ENCODE measurements at regions not wholly inside any gene's neighbourhood (a gene's known extent, or its start where the extent isn't known, plus 50 kb on each side); places are given as distances from the start of the nearest gene placed in this dataset.

DNA sequence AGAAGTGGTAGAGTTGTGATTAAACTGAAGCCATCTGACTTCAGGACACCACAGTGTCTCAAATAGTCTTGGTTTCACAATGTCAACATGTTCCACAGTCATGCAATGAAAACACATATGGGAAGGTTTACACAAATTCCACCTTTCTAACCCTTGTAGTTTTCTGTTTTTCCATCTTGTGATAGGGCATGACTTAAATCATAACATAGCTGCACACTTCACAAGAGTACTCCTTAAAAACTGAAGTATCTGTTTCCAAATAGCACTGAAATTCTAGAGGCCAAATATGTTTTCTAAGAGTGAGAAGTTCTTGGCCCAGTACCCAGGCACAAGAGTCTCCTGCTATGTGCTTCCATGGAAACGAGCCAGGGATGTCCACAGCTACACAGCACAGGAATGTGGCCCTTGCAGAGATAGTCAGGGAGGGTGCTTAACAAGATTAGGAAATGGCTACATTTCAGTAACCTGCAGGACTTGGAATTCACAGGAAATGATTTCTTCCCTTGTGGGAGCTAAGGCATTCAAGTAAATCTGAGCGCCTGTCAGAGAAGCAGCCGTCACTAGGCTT, 269.1 kb downstream of the NDFIP2 start:
- Mint-ChIP-seq H3K36me3 (no peaks in the 10 kb centered on the region), H3K9me3 (peaks cover 0 to 4% (median 0%) of the 10 kb centered on the region in 8 donors), H3K27ac (no peak overlapping the region), H3K4me3 (no peak overlapping the region), H3K4me1 (no peaks in the 10 kb centered on the region), H3K27me3 (peaks cover 0 to 3% of the 10 kb centered on the region in 2 donors)
- DNase-seq, result no peak
- ChIA-PET CTCF (ENCODE audit: partially characterized antibody) (no interaction called here), POLR2A (ENCODE audit: partially characterized antibody) (no interaction called here)
- no peaks in the 10 kb centered on the region for H3K36me3 ChIP-seq (ENCODE audit: insufficient read depth, low read length)
- intact Hi-C loops (cut with micrococcal nuclease), result no loop called here
- no peaks in the 10 kb centered on the region for H3K9me3 ChIP-seq (ENCODE audit: control insufficient read depth in 1 of 2, low read length in 2 of 2)
- H3K27ac ChIP-seq (ENCODE audit: low read depth, low read length), result no peak overlapping the region
- no peak overlapping the region for H3K4me3 ChIP-seq (ENCODE audit: low read length in 2 of 2)
- no peaks in the 10 kb centered on the region for H3K4me1 ChIP-seq (ENCODE audit: insufficient read depth, low read length)
- no peaks in the 10 kb centered on the region for H3K27me3 ChIP-seq (ENCODE audit: insufficient read depth, low read length)

GRCh38 chr13:79749566-79749965, 268.6 kb downstream of the NDFIP2 start:
- H3K27ac ChIP-seq (ENCODE audit: low read depth, low read length), result no peak overlapping the region

GRCh38 chr13:79745081-79745480, 264.1 kb downstream of the NDFIP2 start:
- no peak overlapping the region for H3K27ac Mint-ChIP-seq
- no peak for DNase-seq
- no peaks in the 10 kb centered on the region for H3K9me3 ChIP-seq (ENCODE audit: control insufficient read depth in 1 of 2, low read length in 2 of 2)
- ChIA-PET CTCF (ENCODE audit: partially characterized antibody) (no interaction called here), POLR2A (ENCODE audit: partially characterized antibody) (no interaction called here)
- no peaks in the 10 kb centered on the region for H3K4me1 Mint-ChIP-seq
- peaks cover 0 to 2% of the 10 kb centered on the region in 2 donors for H3K27me3 Mint-ChIP-seq
- H3K4me1 ChIP-seq (ENCODE audit: insufficient read depth, low read length), result no peaks in the 10 kb centered on the region
- no peaks in the 10 kb centered on the region for H3K36me3 Mint-ChIP-seq
- H3K36me3 ChIP-seq (ENCODE audit: insufficient read depth, low read length), result no peaks in the 10 kb centered on the region
- no peak overlapping the region for H3K4me3 Mint-ChIP-seq
- no peak overlapping the region for H3K27ac ChIP-seq (ENCODE audit: low read depth, low read length)
- H3K27me3 ChIP-seq (ENCODE audit: insufficient read depth, low read length), result no peaks in the 10 kb centered on the region
- intact Hi-C loops (cut with micrococcal nuclease), result no loop called here
- H3K4me3 ChIP-seq (ENCODE audit: low read length in 2 of 2), result no peak overlapping the region
- peaks cover 0 to 5% (median 0%) of the 10 kb centered on the region in 8 donors for H3K9me3 Mint-ChIP-seq

More at GRCh38 chr13:79749566-79749965, 268.6 kb downstream of the NDFIP2 start:
- Mint-ChIP-seq H3K9me3 (peaks cover 0 to 5% (median 0%) of the 10 kb centered on the region in 8 donors), H3K27me3 (peaks cover 0 to 3% of the 10 kb centered on the region in 2 donors), H3K36me3 (no peaks in the 10 kb centered on the region), H3K4me3 (no peak overlapping the region), H3K27ac (no peak overlapping the region), H3K4me1 (no peaks in the 10 kb centered on the region)
- CTCF ChIA-PET (ENCODE audit: partially characterized antibody), result no interaction called here
- Histone ChIP-seq H3K36me3 (ENCODE audit: insufficient read depth, low read length) (no peaks in the 10 kb centered on the region), H3K4me3 (ENCODE audit: low read length in 2 of 2) (no peak overlapping the region), H3K4me1 (ENCODE audit: insufficient read depth, low read length) (no peaks in the 10 kb centered on the region), H3K27me3 (ENCODE audit: insufficient read depth, low read length) (no peaks in the 10 kb centered on the region), H3K9me3 (ENCODE audit: control insufficient read depth in 1 of 2, low read length in 2 of 2) (no peaks in the 10 kb centered on the region)
- DNase-seq, result no peak
- POLR2A ChIA-PET (ENCODE audit: partially characterized antibody), result no interaction called here
- intact Hi-C loops (cut with micrococcal nuclease), result no loop called here

DNA sequence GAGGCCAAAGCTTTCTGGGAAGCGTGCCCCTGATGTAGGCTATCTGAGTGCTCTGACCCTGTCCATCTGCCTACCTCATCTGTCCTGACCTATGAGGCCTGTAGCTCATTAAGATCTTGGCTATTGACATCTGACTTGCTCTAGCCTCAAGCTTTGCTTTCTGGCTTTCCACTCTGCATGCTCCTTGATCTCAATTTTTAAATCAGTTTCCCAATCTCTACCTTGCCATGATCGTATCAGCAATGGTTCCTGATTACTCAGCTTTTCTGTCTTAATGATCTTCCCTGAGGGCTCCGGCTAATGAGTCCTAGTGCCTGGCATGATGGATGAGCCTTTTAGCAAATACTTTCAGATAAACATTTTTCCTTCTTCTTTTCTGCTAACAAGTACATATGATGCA, 262.0 kb downstream of the NDFIP2 start:
- POLR2A ChIA-PET (ENCODE audit: partially characterized antibody), result no interaction called here

DNA sequence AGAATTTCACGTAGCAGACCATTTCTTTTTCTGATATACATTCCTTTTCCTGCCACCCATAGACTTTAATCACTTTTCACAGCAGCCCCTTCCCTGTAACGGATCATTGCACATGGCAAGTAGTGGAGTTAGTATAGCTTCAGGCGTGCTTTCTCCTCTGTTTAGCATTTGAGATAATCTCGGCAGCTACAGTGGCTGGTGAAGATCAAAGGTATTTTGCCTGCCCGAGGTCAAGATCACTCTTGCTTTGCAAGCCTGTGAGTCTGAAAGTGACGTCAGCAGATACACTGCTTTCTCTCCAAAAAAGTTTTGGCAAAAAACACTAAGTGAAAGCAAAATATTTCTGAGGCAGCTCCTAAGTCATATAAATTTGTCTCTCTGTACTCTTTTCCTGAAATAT, 260.0 kb downstream of the NDFIP2 start:
- H3K36me3 ChIP-seq (ENCODE audit: insufficient read depth, low read length), result no peaks in the 10 kb centered on the region
- Mint-ChIP-seq H3K9me3 (peaks cover 0 to 7% (median 0%) of the 10 kb centered on the region in 8 donors), H3K4me3 (no peak overlapping the region), H3K27me3 (peaks cover 0 to 2% of the 10 kb centered on the region in 2 donors), H3K4me1 (no peaks in the 10 kb centered on the region), H3K36me3 (no peaks in the 10 kb centered on the region), H3K27ac (no peak overlapping the region)
- no peaks in the 10 kb centered on the region for H3K9me3 ChIP-seq (ENCODE audit: control insufficient read depth in 1 of 2, low read length in 2 of 2)
- H3K27me3 ChIP-seq (ENCODE audit: insufficient read depth, low read length), result no peaks in the 10 kb centered on the region
- DNase-seq, result no peak
- CTCF ChIA-PET (ENCODE audit: partially characterized antibody), result interaction anchor here (1.0 kb wide), 1 partner anchor 8 kb away, joined by 3 read pairs; no protein-coding TSS in a partner anchor
- intact Hi-C loops (cut with micrococcal nuclease), result no loop called here
- H3K4me1 ChIP-seq (ENCODE audit: insufficient read depth, low read length), result no peaks in the 10 kb centered on the region
- POLR2A ChIA-PET (ENCODE audit: partially characterized antibody), result no interaction called here
- H3K27ac ChIP-seq (ENCODE audit: low read depth, low read length), result no peak overlapping the region
- no peak overlapping the region for H3K4me3 ChIP-seq (ENCODE audit: low read length in 2 of 2)

More for the DNA sequence above, 262.0 kb downstream of the NDFIP2 start:
- no peak for DNase-seq
- H3K4me3 Mint-ChIP-seq, result no peak overlapping the region
- CTCF ChIA-PET (ENCODE audit: partially characterized antibody), result no interaction called here
- Histone ChIP-seq H3K27me3 (ENCODE audit: insufficient read depth, low read length) (no peaks in the 10 kb centered on the region), H3K9me3 (ENCODE audit: control insufficient read depth in 1 of 2, low read length in 2 of 2) (no peaks in the 10 kb centered on the region), H3K36me3 (ENCODE audit: insufficient read depth, low read length) (no peaks in the 10 kb centered on the region), H3K27ac (ENCODE audit: low read depth, low read length) (no peak overlapping the region), H3K4me1 (ENCODE audit: insufficient read depth, low read length) (no peaks in the 10 kb centered on the region), H3K4me3 (ENCODE audit: low read length in 2 of 2) (no peak overlapping the region)
- peaks cover 0 to 7% (median 0%) of the 10 kb centered on the region in 8 donors for H3K9me3 Mint-ChIP-seq
- no peaks in the 10 kb centered on the region for H3K36me3 Mint-ChIP-seq
- intact Hi-C loops (cut with micrococcal nuclease), result no loop called here
- no peaks in the 10 kb centered on the region for H3K4me1 Mint-ChIP-seq
- no peak overlapping the region for H3K27ac Mint-ChIP-seq
- H3K27me3 Mint-ChIP-seq, result peaks cover 0 to 2% of the 10 kb centered on the region in 2 donors

DNA sequence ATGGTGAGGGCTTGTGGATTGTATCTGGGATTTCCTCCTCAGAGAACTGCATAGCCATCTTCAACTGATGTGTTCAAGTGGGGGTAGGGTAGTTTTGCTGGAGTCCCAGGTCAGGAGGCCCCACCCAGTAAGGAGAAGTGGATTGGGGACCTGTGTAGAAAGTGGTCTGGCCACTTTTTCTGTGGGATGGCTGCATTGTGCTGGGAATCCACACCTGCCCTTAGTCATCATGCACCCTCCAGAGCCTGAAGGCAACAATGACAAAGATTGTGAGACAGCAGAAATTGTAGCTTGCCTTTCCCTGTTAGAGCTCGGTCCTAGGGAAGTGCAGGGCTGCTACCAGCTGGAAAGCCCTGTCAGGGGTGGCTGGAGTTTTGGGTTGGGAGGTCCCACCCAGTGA, 255.4 kb downstream of the NDFIP2 start:
- peaks cover 0 to 2% of the 10 kb centered on the region in 2 donors for H3K27me3 Mint-ChIP-seq
- Histone ChIP-seq H3K4me1 (ENCODE audit: insufficient read depth, low read length) (no peaks in the 10 kb centered on the region), H3K36me3 (ENCODE audit: insufficient read depth, low read length) (no peaks in the 10 kb centered on the region), H3K9me3 (ENCODE audit: control insufficient read depth in 1 of 2, low read length in 2 of 2) (no peaks in the 10 kb centered on the region), H3K27me3 (ENCODE audit: insufficient read depth, low read length) (no peaks in the 10 kb centered on the region), H3K4me3 (ENCODE audit: low read length in 2 of 2) (no peak overlapping the region), H3K27ac (ENCODE audit: low read depth, low read length) (no peak overlapping the region)
- ChIA-PET CTCF (ENCODE audit: partially characterized antibody) (no interaction called here), POLR2A (ENCODE audit: partially characterized antibody) (no interaction called here)
- H3K27ac Mint-ChIP-seq, result no peak overlapping the region
- H3K36me3 Mint-ChIP-seq, result no peaks in the 10 kb centered on the region
- peaks cover 0 to 5% (median 0%) of the 10 kb centered on the region in 8 donors for H3K9me3 Mint-ChIP-seq
- intact Hi-C loops (cut with micrococcal nuclease), result no loop called here
- no peaks in the 10 kb centered on the region for H3K4me1 Mint-ChIP-seq
- no peak for DNase-seq
- H3K4me3 Mint-ChIP-seq, result no peak overlapping the region

- no peak overlapping the region for H3K4me3 ChIP-seq (ENCODE audit: low read length in 2 of 2)
- intact Hi-C loops (cut with micrococcal nuclease), result no loop called here
- H3K36me3 ChIP-seq (ENCODE audit: insufficient read depth, low read length), result no peaks in the 10 kb centered on the region
- no peaks in the 10 kb centered on the region for H3K9me3 ChIP-seq (ENCODE audit: control insufficient read depth in 1 of 2, low read length in 2 of 2)
- no peak overlapping the region for H3K27ac Mint-ChIP-seq
- H3K9me3 Mint-ChIP-seq, result peaks cover 0 to 5% (median 0%) of the 10 kb centered on the region in 8 donors
- no peak for DNase-seq
- no peak overlapping the region for H3K27ac ChIP-seq (ENCODE audit: low read depth, low read length)
- no peaks in the 10 kb centered on the region for H3K4me1 ChIP-seq (ENCODE audit: insufficient read depth, low read length)
- H3K36me3 Mint-ChIP-seq, result no peaks in the 10 kb centered on the region
- H3K4me1 Mint-ChIP-seq, result no peaks in the 10 kb centered on the region
- no peak overlapping the region for H3K4me3 Mint-ChIP-seq
- POLR2A ChIA-PET (ENCODE audit: partially characterized antibody), result no interaction called here
- no peaks in the 10 kb centered on the region for H3K27me3 Mint-ChIP-seq
- CTCF ChIA-PET (ENCODE audit: partially characterized antibody), result no interaction called here
- no peaks in the 10 kb centered on the region for H3K27me3 ChIP-seq (ENCODE audit: insufficient read depth, low read length)
These were observed 254.3 kb downstream of the NDFIP2 start for GRCh38 chr13:79735228-79735627.

- Mint-ChIP-seq H3K27ac (no peak overlapping the region), H3K36me3 (no peaks in the 10 kb centered on the region)
These were observed 246.1 kb downstream of the NDFIP2 start for GRCh38 chr13:79727086-79727485.

More at GRCh38 chr13:79727086-79727485, 246.1 kb downstream of the NDFIP2 start:
- Mint-ChIP-seq H3K27me3 (no peaks in the 10 kb centered on the region), H3K4me1 (no peaks in the 10 kb centered on the region), H3K4me3 (no peak overlapping the region), H3K9me3 (no peaks in the 10 kb centered on the region)
- no peaks in the 10 kb centered on the region for H3K4me1 ChIP-seq (ENCODE audit: insufficient read depth, low read length)
- H3K27me3 ChIP-seq (ENCODE audit: insufficient read depth, low read length), result no peaks in the 10 kb centered on the region
- ChIA-PET POLR2A (ENCODE audit: partially characterized antibody) (no interaction called here), CTCF (ENCODE audit: partially characterized antibody) (no interaction called here)
- no peaks in the 10 kb centered on the region for H3K36me3 ChIP-seq (ENCODE audit: insufficient read depth, low read length)
- H3K4me3 ChIP-seq (ENCODE audit: low read length in 2 of 2), result no peak overlapping the region
- no peak for DNase-seq
- no peak overlapping the region for H3K27ac ChIP-seq (ENCODE audit: low read depth, low read length)
- intact Hi-C loops (cut with micrococcal nuclease), result no loop called here
- no peaks in the 10 kb centered on the region for H3K9me3 ChIP-seq (ENCODE audit: control insufficient read depth in 1 of 2, low read length in 2 of 2)

Measured in CD4-positive, alpha-beta memory T cell (primary cell).